ENCODE measurements at regions not wholly inside any gene's neighbourhood (a gene's known extent, or its start where the extent isn't known, plus 50 kb on each side); places are given as distances from the start of the nearest gene placed in this dataset.

DNA sequence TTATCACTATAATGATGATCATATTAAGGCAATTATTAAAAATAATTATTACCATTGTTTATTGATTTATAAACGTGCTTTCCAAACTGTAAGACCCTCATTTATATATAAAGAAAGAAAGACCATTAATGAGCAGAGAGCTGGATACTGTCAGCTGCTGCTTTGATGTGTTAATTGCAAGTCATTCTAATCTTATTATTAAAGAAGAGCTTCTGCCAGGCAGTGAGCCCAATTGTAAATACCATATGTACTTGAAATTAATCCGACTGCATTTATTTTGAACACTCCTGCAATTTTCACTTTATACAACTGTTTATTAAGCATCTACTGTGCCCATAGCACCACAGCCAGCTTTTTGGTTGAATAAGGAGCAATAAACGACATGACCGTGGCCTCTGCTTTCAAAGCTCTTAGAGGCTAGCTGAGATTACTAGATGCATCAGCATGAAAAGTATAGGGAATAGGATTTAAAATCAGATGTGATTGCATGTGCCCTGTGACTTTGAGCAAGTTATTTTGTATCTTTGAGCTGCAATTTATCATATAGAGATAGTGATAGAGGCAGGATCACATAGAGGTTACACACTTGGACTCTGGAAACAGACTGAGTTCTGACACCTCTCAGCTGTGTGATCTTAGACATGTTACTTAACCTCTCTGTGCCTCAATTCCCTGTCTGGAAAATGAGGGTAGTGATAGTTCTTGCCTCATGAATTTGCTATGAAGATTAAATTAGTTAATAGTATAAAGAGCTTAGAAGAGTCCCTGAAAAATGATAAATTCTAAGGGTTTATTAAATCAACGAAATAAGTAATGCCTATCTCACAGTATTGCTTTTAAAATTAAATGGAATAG, 83.4 kb downstream of the MYCN start:
- TF ChIP-seq, protein P1, sequence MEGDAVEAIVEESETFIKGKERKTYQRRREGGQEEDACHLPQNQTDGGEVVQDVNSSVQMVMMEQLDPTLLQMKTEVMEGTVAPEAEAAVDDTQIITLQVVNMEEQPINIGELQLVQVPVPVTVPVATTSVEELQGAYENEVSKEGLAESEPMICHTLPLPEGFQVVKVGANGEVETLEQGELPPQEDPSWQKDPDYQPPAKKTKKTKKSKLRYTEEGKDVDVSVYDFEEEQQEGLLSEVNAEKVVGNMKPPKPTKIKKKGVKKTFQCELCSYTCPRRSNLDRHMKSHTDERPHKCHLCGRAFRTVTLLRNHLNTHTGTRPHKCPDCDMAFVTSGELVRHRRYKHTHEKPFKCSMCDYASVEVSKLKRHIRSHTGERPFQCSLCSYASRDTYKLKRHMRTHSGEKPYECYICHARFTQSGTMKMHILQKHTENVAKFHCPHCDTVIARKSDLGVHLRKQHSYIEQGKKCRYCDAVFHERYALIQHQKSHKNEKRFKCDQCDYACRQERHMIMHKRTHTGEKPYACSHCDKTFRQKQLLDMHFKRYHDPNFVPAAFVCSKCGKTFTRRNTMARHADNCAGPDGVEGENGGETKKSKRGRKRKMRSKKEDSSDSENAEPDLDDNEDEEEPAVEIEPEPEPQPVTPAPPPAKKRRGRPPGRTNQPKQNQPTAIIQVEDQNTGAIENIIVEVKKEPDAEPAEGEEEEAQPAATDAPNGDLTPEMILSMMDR (IDR thresholded peaks at IDR 0.05; ENCODE audit: insufficient read depth, low read length, poor library complexity, severe bottlenecking), result no peak
- Histone ChIP-seq H3K36me3 (ENCODE audit: control insufficient read depth, insufficient read depth, low read length) (no peaks in the 10 kb centered on the region), H3K27me3 (replicated peaks; ENCODE audit: control insufficient read depth, insufficient read depth, low read length) (no peaks in the 10 kb centered on the region), H3K4me3 (replicated peaks; ENCODE audit: low read depth, low read length) (no peak overlapping the region)
- no peak for DNase-seq (ENCODE audit: extremely low read depth, insufficient read length)

GRCh38 chr2:16022548-16023240, 82.3 kb downstream of the MYCN start:
- TF ChIP-seq, protein P1 (IDR thresholded peaks at IDR 0.05; ENCODE audit: insufficient read depth, low read length, poor library complexity, severe bottlenecking), result no peak
- no peaks in the 10 kb centered on the region for H3K36me3 ChIP-seq (ENCODE audit: control insufficient read depth, insufficient read depth, low read length)
- H3K4me3 ChIP-seq (replicated peaks; ENCODE audit: low read depth, low read length), result no peak overlapping the region
- DNase-seq (ENCODE audit: extremely low read depth, insufficient read length), result no peak
- no peaks in the 10 kb centered on the region for H3K27me3 ChIP-seq (replicated peaks; ENCODE audit: control insufficient read depth, insufficient read depth, low read length)

- TF ChIP-seq, protein P1 (IDR thresholded peaks at IDR 0.05; ENCODE audit: insufficient read depth, low read length, poor library complexity, severe bottlenecking), result no peak
- DNase-seq (ENCODE audit: extremely low read depth, insufficient read length), result no peak
- H3K4me3 ChIP-seq (replicated peaks; ENCODE audit: low read depth, low read length), result no peak overlapping the region
- no peaks in the 10 kb centered on the region for H3K27me3 ChIP-seq (replicated peaks; ENCODE audit: control insufficient read depth, insufficient read depth, low read length)
- H3K36me3 ChIP-seq (ENCODE audit: control insufficient read depth, insufficient read depth, low read length), result no peaks in the 10 kb centered on the region
These were observed 81.4 kb downstream of the MYCN start for GRCh38 chr2:16021611-16022363.

- TF ChIP-seq, protein P1 (IDR thresholded peaks at IDR 0.05; ENCODE audit: insufficient read depth, low read length, poor library complexity, severe bottlenecking), result no peak
- DNase-seq (ENCODE audit: extremely low read depth, insufficient read length), result no peak
- Histone ChIP-seq H3K4me3 (replicated peaks; ENCODE audit: low read depth, low read length) (no peak overlapping the region), H3K27me3 (replicated peaks; ENCODE audit: control insufficient read depth, insufficient read depth, low read length) (no peaks in the 10 kb centered on the region), H3K36me3 (ENCODE audit: control insufficient read depth, insufficient read depth, low read length) (no peaks in the 10 kb centered on the region)
These were observed 80.1 kb downstream of the MYCN start for GRCh38 chr2:16020389-16021008.

DNA sequence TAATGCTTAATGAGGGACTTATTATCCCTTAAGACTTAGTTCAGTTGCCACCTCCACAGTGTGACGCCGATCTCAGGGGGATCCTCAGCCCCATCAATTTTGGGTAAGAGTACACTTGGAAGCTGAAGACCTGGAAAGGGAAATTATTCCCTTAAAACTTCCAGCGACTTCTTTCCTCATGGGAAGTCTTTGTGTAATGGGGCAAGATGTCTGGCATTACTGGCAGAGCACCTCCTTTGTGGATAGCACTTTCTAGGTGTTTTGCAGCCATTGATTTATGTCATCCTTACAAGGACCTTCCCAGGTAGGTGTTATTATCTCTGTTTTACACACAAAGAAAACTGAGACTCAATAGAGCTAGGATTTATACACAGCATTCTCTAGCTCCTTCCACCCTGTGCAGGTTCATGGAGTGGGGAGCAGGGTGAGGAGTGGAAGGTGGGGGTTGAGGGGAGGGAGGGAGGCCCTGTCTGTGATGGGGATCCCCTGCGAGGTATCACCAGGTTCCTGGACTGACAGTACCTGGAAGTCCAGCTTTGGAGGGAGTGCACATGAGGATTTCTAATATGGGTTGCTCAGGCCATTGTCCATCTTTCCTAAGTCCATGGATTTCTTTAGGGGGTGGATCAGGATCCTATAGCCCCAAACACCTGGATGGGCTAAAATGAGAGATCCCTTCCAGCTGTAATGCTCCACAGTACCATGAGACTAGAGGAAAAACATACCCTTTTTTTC, 79.4 kb downstream of the MYCN start:
- no peak for DNase-seq (ENCODE audit: extremely low read depth, insufficient read length)
- TF ChIP-seq, protein P1 (IDR thresholded peaks at IDR 0.05; ENCODE audit: insufficient read depth, low read length, poor library complexity, severe bottlenecking), result no peak
- Histone ChIP-seq H3K27me3 (replicated peaks; ENCODE audit: control insufficient read depth, insufficient read depth, low read length) (no peaks in the 10 kb centered on the region), H3K4me3 (replicated peaks; ENCODE audit: low read depth, low read length) (no peak overlapping the region), H3K36me3 (ENCODE audit: control insufficient read depth, insufficient read depth, low read length) (no peaks in the 10 kb centered on the region)
